HEK293 (cell line): ENCODE measurements at regions not wholly inside any gene's neighbourhood (a gene's known extent, or its start where the extent isn't known, plus 50 kb on each side); places are given as distances from the start of the nearest gene placed in this dataset.

ENCODE experiments used
- CTCF ChIA-PET: fragments of 350-600 bp; formaldehyde crosslinking; extraction: SDS; loops from one replicate; lab custom pipeline; 2021; ENCODE audit warnings: antibody characterized with exemption; lab: Yijun Ruan, JAX
- POLR2A ChIA-PET: fragments of 300-600 bp; formaldehyde crosslinking; extraction: SDS; loops from one replicate; lab custom pipeline; 2020; ENCODE audit warnings: antibody characterized with exemption, inconsistent platforms; lab: Yijun Ruan, JAX
- H3K27ac ChIP-seq: fragments of 200-500 bp; sonication (Bioruptor generic); 2 replicates; pipeline ENCODE4 v1.5.1; 2014; ENCODE audit warnings: low read depth, low read length, control low read depth, inconsistent platforms; ENCODE audit errors: extremely low read depth
- H3K36me3 ChIP-seq, 2 experiments: fragments of 200-500 bp in 1 of 2; sonication (Bioruptor generic) in 1 of 2; 1 replicate in 1 of 2; 2 replicates in 1 of 2; pipeline ENCODE4 v1.5.1; 2014 to 2017; ENCODE audit warnings: inconsistent platforms in 2 of 2, low read length in 2 of 2; ENCODE audit not compliant: control insufficient read depth in 2 of 2, insufficient read depth in 1 of 2
- H3K4me1 ChIP-seq: fragments of 200-500 bp; sonication (Bioruptor generic); 2 replicates; pipeline ENCODE4 v1.5.1; 2014; ENCODE audit warnings: mild to moderate bottlenecking, low read length, inconsistent platforms; ENCODE audit not compliant: control insufficient read depth, insufficient read depth
- H3K4me3 ChIP-seq: 2 replicates; pipeline ENCODE4 v1.5.1; 2011; ENCODE audit warnings: low read depth, mild to moderate bottlenecking, control low read depth, low read length, moderate library complexity
- H3K9me3 ChIP-seq: fragments of 200-500 bp; sonication (Bioruptor generic); 2 replicates; pipeline ENCODE4 v1.5.1; 2014; ENCODE audit warnings: low read depth, low read length, inconsistent platforms; ENCODE audit not compliant: control insufficient read depth, insufficient read depth
- KLF1 ChIP-seq: fragments of 450-650 bp; formaldehyde crosslinking; IDR thresholded peaks from 2 replicates; pipeline ENCODE4 v1.5.1; 2016; ENCODE audit warnings: missing biosample characterization, missing genetic modification characterization
- KLF7 ChIP-seq: fragments of 450-650 bp; formaldehyde crosslinking; IDR thresholded peaks from 2 replicates; pipeline ENCODE4 v1.5.1; 2016; ENCODE audit warnings: missing biosample characterization, missing genetic modification characterization, borderline replicate concordance
- SETDB1 ChIP-seq: IDR thresholded peaks from one replicate; pipeline ENCODE4 v1.6.1; 2017; ENCODE audit warnings: mild to moderate bottlenecking, low read length, moderate library complexity, mixed read lengths; ENCODE audit not compliant: insufficient read length
- SP3 ChIP-seq: fragments of 450-650 bp; formaldehyde crosslinking; IDR thresholded peaks from 2 replicates; pipeline ENCODE4 v1.5.1; 2016; ENCODE audit warnings: missing biosample characterization, missing genetic modification characterization
- ZBTB1 ChIP-seq: fragments of 450-650 bp; formaldehyde crosslinking; IDR thresholded peaks from 2 replicates; pipeline ENCODE4 v1.5.1; 2016; ENCODE audit warnings: missing biosample characterization, missing genetic modification characterization
- ZBTB7A ChIP-seq: fragments of 450-650 bp; formaldehyde crosslinking; IDR thresholded peaks from 2 replicates; pipeline ENCODE4 v1.5.1; 2016; ENCODE audit warnings: low read depth, missing biosample characterization, missing genetic modification characterization
- ZIC2 ChIP-seq: fragments of 450-650 bp; formaldehyde crosslinking; IDR thresholded peaks from 2 replicates; pipeline ENCODE4 v1.5.1; 2016; ENCODE audit warnings: missing biosample characterization, missing genetic modification characterization
- ZNF10 ChIP-seq: fragments of 450-650 bp; formaldehyde crosslinking; IDR thresholded peaks from 2 replicates; pipeline ENCODE4 v1.5.1; 2017; ENCODE audit warnings: missing biosample characterization, missing genetic modification characterization
- ZNF248 ChIP-seq: fragments of 450-650 bp; formaldehyde crosslinking; IDR thresholded peaks from 2 replicates; pipeline ENCODE4 v1.5.1; 2017; ENCODE audit warnings: missing biosample characterization, missing genetic modification characterization
- ZNF341 ChIP-seq: fragments of 450-650 bp; formaldehyde crosslinking; IDR thresholded peaks from 2 replicates; pipeline ENCODE4; 2016; ENCODE audit warnings: low read depth, missing biosample characterization, missing genetic modification characterization
- ZNF366 ChIP-seq: fragments of 450-650 bp; formaldehyde crosslinking; conservative IDR thresholded peaks from 2 replicates; pipeline ENCODE4 v1.5.1; 2016; ENCODE audit warnings: missing biosample characterization, missing genetic modification characterization
- ZNF544 ChIP-seq: fragments of 450-650 bp; formaldehyde crosslinking; IDR thresholded peaks from 2 replicates; pipeline ENCODE4 v1.5.0; 2017; ENCODE audit warnings: missing biosample characterization, missing genetic modification characterization
- ZNF670 ChIP-seq: fragments of 450-650 bp; formaldehyde crosslinking; IDR thresholded peaks from 2 replicates; pipeline ENCODE4 v1.5.1; 2016; ENCODE audit warnings: missing biosample characterization, missing genetic modification characterization, low read depth
- ZNF777 ChIP-seq: fragments of 450-650 bp; formaldehyde crosslinking; IDR thresholded peaks from 2 replicates; pipeline ENCODE4 v1.5.1; 2017; ENCODE audit warnings: missing biosample characterization, missing genetic modification characterization, borderline replicate concordance
- TF ChIP-seq, protein P1 (sequence below): fragments of 450-650 bp; formaldehyde crosslinking; optimal IDR thresholded peaks from 2 replicates; pipeline ENCODE3; 2016; ENCODE audit warnings: missing biosample characterization, mild to moderate bottlenecking, missing genetic modification characterization
- TF ChIP-seq, protein P2 (sequence below): fragments of 450-650 bp; formaldehyde crosslinking; IDR thresholded peaks from 2 replicates; pipeline ENCODE4 v1.5.1; 2016; ENCODE audit warnings: missing biosample characterization, missing genetic modification characterization
- TF ChIP-seq, protein P3 (sequence below): fragments of 450-650 bp; formaldehyde crosslinking; IDR thresholded peaks from 2 replicates; pipeline ENCODE4; 2016; ENCODE audit warnings: missing biosample characterization, missing genetic modification characterization
- TF ChIP-seq, protein P4 (sequence below): fragments of 450-650 bp; formaldehyde crosslinking; IDR thresholded peaks from 2 replicates; pipeline ENCODE4 v1.5.1; 2016; ENCODE audit warnings: missing biosample characterization, missing genetic modification characterization, low read depth
- TF ChIP-seq, protein P5 (sequence below): fragments of 450-650 bp; formaldehyde crosslinking; IDR thresholded peaks from 2 replicates; pipeline ENCODE4 v1.5.1; 2016; ENCODE audit warnings: missing biosample characterization, missing genetic modification characterization, low read depth
- TF ChIP-seq, protein P6 (sequence below): fragments of 450-650 bp; IDR thresholded peaks from 2 replicates; pipeline ENCODE4 v1.5.1; 2018; ENCODE audit warnings: missing biosample characterization, missing genetic modification characterization

DNA sequence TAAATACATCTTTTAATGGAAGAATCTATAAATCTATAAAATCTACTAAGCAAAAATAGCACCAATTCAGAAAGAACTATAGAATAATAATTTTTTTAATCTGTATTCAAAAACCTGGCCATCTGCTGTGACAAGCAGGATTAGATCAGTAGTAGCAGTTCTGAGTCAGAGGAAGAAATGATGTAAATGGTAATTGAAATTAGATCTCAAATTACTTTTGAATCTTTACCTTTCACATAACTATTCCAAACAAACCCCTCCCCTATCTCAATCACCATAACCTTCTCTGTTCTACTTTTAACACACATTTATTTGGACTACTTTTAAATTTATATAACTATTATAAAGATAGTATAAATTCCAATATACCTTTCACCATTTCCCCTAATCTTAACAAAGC lies 727.8 kb upstream of the FAM174A start (continued):
- TF ChIP-seq, protein P1, sequence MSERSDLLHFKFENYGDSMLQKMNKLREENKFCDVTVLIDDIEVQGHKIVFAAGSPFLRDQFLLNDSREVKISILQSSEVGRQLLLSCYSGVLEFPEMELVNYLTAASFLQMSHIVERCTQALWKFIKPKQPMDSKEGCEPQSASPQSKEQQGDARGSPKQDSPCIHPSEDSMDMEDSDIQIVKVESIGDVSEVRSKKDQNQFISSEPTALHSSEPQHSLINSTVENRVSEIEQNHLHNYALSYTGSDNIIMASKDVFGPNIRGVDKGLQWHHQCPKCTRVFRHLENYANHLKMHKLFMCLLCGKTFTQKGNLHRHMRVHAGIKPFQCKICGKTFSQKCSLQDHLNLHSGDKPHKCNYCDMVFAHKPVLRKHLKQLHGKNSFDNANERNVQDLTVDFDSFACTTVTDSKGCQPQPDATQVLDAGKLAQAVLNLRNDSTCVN = no peak

DNA sequence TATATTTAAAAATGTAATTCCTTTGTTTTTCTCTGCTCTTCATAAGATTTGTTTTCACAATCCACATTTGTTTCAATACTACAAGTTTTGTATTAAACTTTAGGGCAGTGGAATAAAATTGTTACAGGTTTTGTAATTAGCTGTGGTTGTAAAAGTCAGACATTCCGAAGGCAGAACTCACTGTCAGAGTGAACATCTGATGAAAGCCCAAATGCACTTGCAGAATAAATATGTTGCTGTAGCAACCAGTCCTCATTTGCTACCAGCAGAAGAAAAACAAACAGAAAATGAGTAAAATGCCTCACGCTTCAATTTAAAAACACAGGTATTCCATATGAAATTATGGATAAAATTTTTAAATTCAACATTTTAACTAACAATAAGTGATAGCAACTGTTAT lies 740.1 kb upstream of the FAM174A start:
- no peaks in the 10 kb centered on the region for H3K9me3 ChIP-seq
- 0 out of 2 replicates have a peak, but pooled peaks cover 2% of the 10 kb centered on the region for H3K4me1 ChIP-seq
- no peaks in the 10 kb centered on the region for H3K36me3 ChIP-seq
- ChIA-PET CTCF (no interaction called here), POLR2A (no interaction called here)
- H3K4me3 ChIP-seq = no peak overlapping the region
- TF ChIP-seq ZNF777 = no peak
- TF ChIP-seq SETDB1 = no peak
- TF ChIP-seq, protein P2, sequence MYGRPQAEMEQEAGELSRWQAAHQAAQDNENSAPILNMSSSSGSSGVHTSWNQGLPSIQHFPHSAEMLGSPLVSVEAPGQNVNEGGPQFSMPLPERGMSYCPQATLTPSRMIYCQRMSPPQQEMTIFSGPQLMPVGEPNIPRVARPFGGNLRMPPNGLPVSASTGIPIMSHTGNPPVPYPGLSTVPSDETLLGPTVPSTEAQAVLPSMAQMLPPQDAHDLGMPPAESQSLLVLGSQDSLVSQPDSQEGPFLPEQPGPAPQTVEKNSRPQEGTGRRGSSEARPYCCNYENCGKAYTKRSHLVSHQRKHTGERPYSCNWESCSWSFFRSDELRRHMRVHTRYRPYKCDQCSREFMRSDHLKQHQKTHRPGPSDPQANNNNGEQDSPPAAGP (tag by site-specific recombination) = no peak
- no peak for TF ChIP-seq ZIC2 (tag by site-specific recombination)
- TF ChIP-seq KLF1 = no peak
- no peak for TF ChIP-seq ZNF544
- TF ChIP-seq ZNF10 (tag by site-specific recombination) = no peak
- no peak for TF ChIP-seq ZNF341
- no peak for TF ChIP-seq ZBTB7A
- no peak for TF ChIP-seq KLF7 (tag by site-specific recombination)
- no peak for TF ChIP-seq ZNF248 (tag by site-specific recombination)
- no peak for TF ChIP-seq ZNF366
- TF ChIP-seq SP3 (tag by site-specific recombination) = no peak
- no peak for TF ChIP-seq ZBTB1
- TF ChIP-seq ZNF670 (tag by site-specific recombination) = no peak
- TF ChIP-seq, protein P3, sequence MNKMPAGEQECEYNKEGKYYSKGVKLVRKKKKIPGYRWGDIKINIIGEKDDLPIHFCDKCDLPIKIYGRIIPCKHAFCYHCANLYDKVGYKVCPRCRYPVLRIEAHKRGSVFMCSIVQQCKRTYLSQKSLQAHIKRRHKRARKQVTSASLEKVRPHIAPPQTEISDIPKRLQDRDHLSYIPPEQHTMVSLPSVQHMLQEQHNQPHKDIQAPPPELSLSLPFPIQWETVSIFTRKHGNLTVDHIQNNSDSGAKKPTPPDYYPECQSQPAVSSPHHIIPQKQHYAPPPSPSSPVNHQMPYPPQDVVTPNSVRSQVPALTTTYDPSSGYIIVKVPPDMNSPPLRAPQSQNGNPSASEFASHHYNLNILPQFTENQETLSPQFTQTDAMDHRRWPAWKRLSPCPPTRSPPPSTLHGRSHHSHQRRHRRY (tag by site-specific recombination) = no peak
- TF ChIP-seq, protein P4, sequence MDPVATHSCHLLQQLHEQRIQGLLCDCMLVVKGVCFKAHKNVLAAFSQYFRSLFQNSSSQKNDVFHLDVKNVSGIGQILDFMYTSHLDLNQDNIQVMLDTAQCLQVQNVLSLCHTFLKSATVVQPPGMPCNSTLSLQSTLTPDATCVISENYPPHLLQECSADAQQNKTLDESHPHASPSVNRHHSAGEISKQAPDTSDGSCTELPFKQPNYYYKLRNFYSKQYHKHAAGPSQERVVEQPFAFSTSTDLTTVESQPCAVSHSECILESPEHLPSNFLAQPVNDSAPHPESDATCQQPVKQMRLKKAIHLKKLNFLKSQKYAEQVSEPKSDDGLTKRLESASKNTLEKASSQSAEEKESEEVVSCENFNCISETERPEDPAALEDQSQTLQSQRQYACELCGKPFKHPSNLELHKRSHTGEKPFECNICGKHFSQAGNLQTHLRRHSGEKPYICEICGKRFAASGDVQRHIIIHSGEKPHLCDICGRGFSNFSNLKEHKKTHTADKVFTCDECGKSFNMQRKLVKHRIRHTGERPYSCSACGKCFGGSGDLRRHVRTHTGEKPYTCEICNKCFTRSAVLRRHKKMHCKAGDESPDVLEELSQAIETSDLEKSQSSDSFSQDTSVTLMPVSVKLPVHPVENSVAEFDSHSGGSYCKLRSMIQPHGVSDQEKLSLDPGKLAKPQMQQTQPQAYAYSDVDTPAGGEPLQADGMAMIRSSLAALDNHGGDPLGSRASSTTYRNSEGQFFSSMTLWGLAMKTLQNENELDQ (tag by site-specific recombination) = no peak
- TF ChIP-seq, protein P5, sequence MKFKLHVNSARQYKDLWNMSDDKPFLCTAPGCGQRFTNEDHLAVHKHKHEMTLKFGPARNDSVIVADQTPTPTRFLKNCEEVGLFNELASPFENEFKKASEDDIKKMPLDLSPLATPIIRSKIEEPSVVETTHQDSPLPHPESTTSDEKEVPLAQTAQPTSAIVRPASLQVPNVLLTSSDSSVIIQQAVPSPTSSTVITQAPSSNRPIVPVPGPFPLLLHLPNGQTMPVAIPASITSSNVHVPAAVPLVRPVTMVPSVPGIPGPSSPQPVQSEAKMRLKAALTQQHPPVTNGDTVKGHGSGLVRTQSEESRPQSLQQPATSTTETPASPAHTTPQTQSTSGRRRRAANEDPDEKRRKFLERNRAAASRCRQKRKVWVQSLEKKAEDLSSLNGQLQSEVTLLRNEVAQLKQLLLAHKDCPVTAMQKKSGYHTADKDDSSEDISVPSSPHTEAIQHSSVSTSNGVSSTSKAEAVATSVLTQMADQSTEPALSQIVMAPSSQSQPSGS (tag by site-specific recombination) = no peak
- no peak overlapping the region for H3K27ac ChIP-seq

DNA sequence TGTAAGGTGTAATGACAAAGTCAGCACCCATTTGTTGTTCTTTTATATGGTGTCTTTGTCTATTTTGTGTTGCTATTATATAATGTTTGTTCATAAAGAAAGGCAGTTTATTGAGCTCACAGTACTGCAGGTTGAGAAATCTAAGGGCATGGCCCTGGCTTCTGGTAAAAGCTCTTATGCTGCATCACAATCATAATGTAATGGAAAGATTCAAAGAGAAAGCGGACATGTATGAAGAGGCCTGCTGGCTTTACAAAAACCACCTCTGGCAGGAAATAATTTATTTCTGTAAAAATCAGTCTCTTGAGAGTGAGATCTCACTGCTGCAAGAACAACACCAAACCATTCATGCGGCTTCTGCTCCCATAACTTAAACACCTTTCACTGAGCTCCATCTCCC lies 746.7 kb upstream of the FAM174A start:
- H3K4me3 ChIP-seq = no peak overlapping the region
- H3K4me1 ChIP-seq = no peaks in the 10 kb centered on the region
- TF ChIP-seq, protein P6, sequence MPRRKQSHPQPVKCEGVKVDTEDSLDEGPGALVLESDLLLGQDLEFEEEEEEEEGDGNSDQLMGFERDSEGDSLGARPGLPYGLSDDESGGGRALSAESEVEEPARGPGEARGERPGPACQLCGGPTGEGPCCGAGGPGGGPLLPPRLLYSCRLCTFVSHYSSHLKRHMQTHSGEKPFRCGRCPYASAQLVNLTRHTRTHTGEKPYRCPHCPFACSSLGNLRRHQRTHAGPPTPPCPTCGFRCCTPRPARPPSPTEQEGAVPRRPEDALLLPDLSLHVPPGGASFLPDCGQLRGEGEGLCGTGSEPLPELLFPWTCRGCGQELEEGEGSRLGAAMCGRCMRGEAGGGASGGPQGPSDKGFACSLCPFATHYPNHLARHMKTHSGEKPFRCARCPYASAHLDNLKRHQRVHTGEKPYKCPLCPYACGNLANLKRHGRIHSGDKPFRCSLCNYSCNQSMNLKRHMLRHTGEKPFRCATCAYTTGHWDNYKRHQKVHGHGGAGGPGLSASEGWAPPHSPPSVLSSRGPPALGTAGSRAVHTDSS = no peak
- TF ChIP-seq, all 188 proteins: peak for 0
- Histone ChIP-seq H3K27ac (no peak overlapping the region), H3K36me3 (no peaks in the 10 kb centered on the region), H3K9me3 (no peaks in the 10 kb centered on the region)
- ChIA-PET CTCF (no interaction called here), POLR2A (no interaction called here)
